ENCODE measurements at regions not wholly inside any gene's neighbourhood (a gene's known extent, or its start where the extent isn't known, plus 50 kb on each side); places are given as distances from the start of the nearest gene placed in this dataset.

DNA sequence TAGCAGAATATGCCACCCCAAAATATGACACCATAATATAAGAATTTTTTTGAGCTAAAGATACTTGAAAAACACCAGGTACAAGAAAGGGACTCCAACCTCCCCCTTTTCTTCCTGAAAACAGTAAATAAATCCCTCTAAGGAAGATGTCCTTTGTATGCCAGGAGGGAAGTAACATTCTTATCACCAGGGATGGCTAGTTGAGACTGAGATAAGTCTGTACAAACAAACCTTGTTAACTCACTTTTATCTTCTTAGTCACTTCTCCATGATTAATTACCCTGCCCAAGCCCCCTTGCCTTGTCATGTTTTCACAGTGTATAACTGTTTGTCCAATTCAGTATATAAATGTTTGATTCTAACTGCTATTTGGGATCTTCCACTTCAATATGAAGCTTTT is 888.0 kb downstream of the PCDH18 start:
- H3K27me3 Mint-ChIP-seq (ENCODE audit: low read depth in 3 of 3) = peaks cover 0 to 2% (median 0%) of the 10 kb centered on the region in 3 donors
- intact Hi-C loops (cut with micrococcal nuclease) = no loop called here
- Histone ChIP-seq H4K20me1 (ENCODE audit: insufficient read depth, low read length) (no peaks in the 10 kb centered on the region), H3K4me3 (replicated peaks in 1 of 3; ENCODE audit: low read depth in 2 of 3, low read length in 3 of 3) (no peak overlapping the region), H3K4me1 (ENCODE audit: control insufficient read depth in 1 of 2, insufficient read depth in 2 of 2, low read length in 2 of 2) (no peaks in the 10 kb centered on the region), H3K9me3 (replicated peaks in 1 of 2; ENCODE audit: control insufficient read depth in 1 of 2, insufficient read depth in 1 of 2, low read length in 2 of 2) (no peaks in the 10 kb centered on the region), H3K27ac (ENCODE audit: low read depth in 1 of 2, low read length in 2 of 2) (no peak overlapping the region), H3K79me2 (ENCODE audit: insufficient read depth, low read length) (no peaks in the 10 kb centered on the region), H3K4me2 (replicated peaks; ENCODE audit: extremely low read depth, low read length, poor library complexity, severe bottlenecking) (no peak overlapping the region), H3K36me3 (replicated peaks in 1 of 2; ENCODE audit: control insufficient read depth in 1 of 2, insufficient read depth in 2 of 2, low read length in 2 of 2) (no peaks in the 10 kb centered on the region), H2AFZ (ENCODE audit: insufficient read depth, low read depth, low read length, poor library complexity, severe bottlenecking) (no peak overlapping the region), H3K9ac (ENCODE audit: insufficient read depth, low read length, poor library complexity, severe bottlenecking) (no peak overlapping the region), H3K27me3 (ENCODE audit: control insufficient read depth in 2 of 2, insufficient read depth in 2 of 2, low read length in 2 of 2) (no peaks in the 10 kb centered on the region)
- no peak for DNase-seq
- peaks cover 0 to 2% (median 0%) of the 10 kb centered on the region in 7 donors for H3K9me3 Mint-ChIP-seq
- no peaks in the 10 kb centered on the region for H3K4me1 Mint-ChIP-seq
- TF ChIP-seq, protein P1, sequence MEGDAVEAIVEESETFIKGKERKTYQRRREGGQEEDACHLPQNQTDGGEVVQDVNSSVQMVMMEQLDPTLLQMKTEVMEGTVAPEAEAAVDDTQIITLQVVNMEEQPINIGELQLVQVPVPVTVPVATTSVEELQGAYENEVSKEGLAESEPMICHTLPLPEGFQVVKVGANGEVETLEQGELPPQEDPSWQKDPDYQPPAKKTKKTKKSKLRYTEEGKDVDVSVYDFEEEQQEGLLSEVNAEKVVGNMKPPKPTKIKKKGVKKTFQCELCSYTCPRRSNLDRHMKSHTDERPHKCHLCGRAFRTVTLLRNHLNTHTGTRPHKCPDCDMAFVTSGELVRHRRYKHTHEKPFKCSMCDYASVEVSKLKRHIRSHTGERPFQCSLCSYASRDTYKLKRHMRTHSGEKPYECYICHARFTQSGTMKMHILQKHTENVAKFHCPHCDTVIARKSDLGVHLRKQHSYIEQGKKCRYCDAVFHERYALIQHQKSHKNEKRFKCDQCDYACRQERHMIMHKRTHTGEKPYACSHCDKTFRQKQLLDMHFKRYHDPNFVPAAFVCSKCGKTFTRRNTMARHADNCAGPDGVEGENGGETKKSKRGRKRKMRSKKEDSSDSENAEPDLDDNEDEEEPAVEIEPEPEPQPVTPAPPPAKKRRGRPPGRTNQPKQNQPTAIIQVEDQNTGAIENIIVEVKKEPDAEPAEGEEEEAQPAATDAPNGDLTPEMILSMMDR (IDR thresholded peaks at IDR 0.05) = no peak
- no peaks in the 10 kb centered on the region for H3K36me3 Mint-ChIP-seq
- no peak overlapping the region for H3K4me3 Mint-ChIP-seq
- H3K27ac Mint-ChIP-seq = no peak overlapping the region

DNA sequence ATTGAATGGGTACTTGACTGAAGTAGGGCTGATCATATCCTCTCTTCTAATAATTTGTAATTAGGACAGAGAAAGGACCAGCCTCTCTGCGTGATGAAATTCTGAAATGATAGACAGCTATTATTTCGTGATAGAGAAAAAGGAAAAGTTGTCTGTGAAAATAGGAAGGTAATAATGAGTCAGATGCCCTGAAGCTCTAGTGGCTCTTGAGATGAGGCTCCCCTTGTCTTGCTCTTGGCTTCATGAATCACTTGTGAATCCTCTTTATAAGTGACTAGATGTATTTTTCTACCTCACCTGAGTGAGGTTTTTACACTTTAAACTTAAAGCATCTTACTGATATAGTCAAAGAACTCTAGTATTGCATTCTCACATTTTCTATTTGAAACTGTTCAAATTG is 888.9 kb downstream of the PCDH18 start:
- Histone ChIP-seq H3K4me2 (replicated peaks; ENCODE audit: extremely low read depth, low read length, poor library complexity, severe bottlenecking) (no peak overlapping the region), H3K27me3 (ENCODE audit: control insufficient read depth in 2 of 2, insufficient read depth in 2 of 2, low read length in 2 of 2) (no peaks in the 10 kb centered on the region), H3K27ac (ENCODE audit: low read depth in 1 of 2, low read length in 2 of 2) (no peak overlapping the region), H3K9me3 (replicated peaks in 1 of 2; ENCODE audit: control insufficient read depth in 1 of 2, insufficient read depth in 1 of 2, low read length in 2 of 2) (no peaks in the 10 kb centered on the region), H3K36me3 (replicated peaks in 1 of 2; ENCODE audit: control insufficient read depth in 1 of 2, insufficient read depth in 2 of 2, low read length in 2 of 2) (no peaks in the 10 kb centered on the region), H4K20me1 (ENCODE audit: insufficient read depth, low read length) (no peaks in the 10 kb centered on the region), H2AFZ (ENCODE audit: insufficient read depth, low read depth, low read length, poor library complexity, severe bottlenecking) (no peak overlapping the region), H3K9ac (ENCODE audit: insufficient read depth, low read length, poor library complexity, severe bottlenecking) (no peak overlapping the region), H3K4me1 (ENCODE audit: control insufficient read depth in 1 of 2, insufficient read depth in 2 of 2, low read length in 2 of 2) (no peaks in the 10 kb centered on the region), H3K79me2 (ENCODE audit: insufficient read depth, low read length) (no peaks in the 10 kb centered on the region), H3K4me3 (replicated peaks in 1 of 3; ENCODE audit: low read depth in 2 of 3, low read length in 3 of 3) (no peak overlapping the region)
- Mint-ChIP-seq H3K4me1 (no peaks in the 10 kb centered on the region), H3K36me3 (no peaks in the 10 kb centered on the region), H3K27me3 (ENCODE audit: low read depth in 3 of 3) (peaks cover 0 to 2% (median 0%) of the 10 kb centered on the region in 3 donors), H3K27ac (no peak overlapping the region), H3K9me3 (peaks cover 0 to 2% (median 0%) of the 10 kb centered on the region in 7 donors), H3K4me3 (no peak overlapping the region)
- no peak for DNase-seq
- TF ChIP-seq, protein P1 (IDR thresholded peaks at IDR 0.05) = no peak
- WGBS (ENCODE audit: insufficient coverage) = no CpG with 5 or more reads among the region's 2 CpGs
- intact Hi-C loops (cut with micrococcal nuclease) = no loop called here
